IMR-90 (cell line): ENCODE measurements at regions not wholly inside any gene's neighbourhood (a gene's known extent, or its start where the extent isn't known, plus 50 kb on each side); places are given as distances from the start of the nearest gene placed in this dataset.

ENCODE experiments used
- ATAC-seq: fragments of 200-7000 bp; cut with Tn5 transposase; 2 replicates; pipeline ENCODE4 v1.9.1; 2020; ENCODE audit warnings: low read depth, mild to moderate bottlenecking, moderate library complexity
- BruUV-seq: library from RNA; stranded (reverse); fragments of 400-500 nt; replicated peaks from 2 replicates; lab custom pipeline; 2021; lab: Mats Ljungman, UMichigan
- CTCF ChIA-PET: fragments of 300-600 bp; formaldehyde crosslinking; extraction: SDS; loops from one replicate; lab custom pipeline; 2021; ENCODE audit warnings: antibody characterized with exemption; lab: Yijun Ruan, JAX
- POLR2A ChIA-PET: fragments of 300-600 bp; sonication (Branson Sonifier 250); formaldehyde crosslinking; loops from one replicate; lab custom pipeline; 2022; ENCODE audit warnings: antibody characterized with exemption; ENCODE audit not compliant: unreplicated experiment; lab: Charles Lee
- DNase-seq: peaks from one replicate; pipeline ENCODE4 v3.0.0; 2013
- H2AFZ ChIP-seq: replicated peaks from 2 replicates; pipeline ENCODE3; 2013; ENCODE audit warnings: low read length, mild to moderate bottlenecking; ENCODE audit not compliant: poor library complexity
- H2AK5ac ChIP-seq: 2 replicates; pipeline ENCODE4 v1.6.1; 2013; ENCODE audit warnings: low read depth, low read length, inconsistent platforms
- H2AK9ac ChIP-seq: replicated peaks from 2 replicates; pipeline ENCODE3; 2013; ENCODE audit warnings: mild to moderate bottlenecking, low read depth, low read length, moderate library complexity; ENCODE audit not compliant: poor library complexity
- H2BK120ac ChIP-seq: 2 replicates; pipeline ENCODE4 v1.6.1; 2013; ENCODE audit warnings: low read depth, low read length, inconsistent platforms
- H2BK15ac ChIP-seq: 3 replicates; pipeline ENCODE4 v1.6.1; 2013; ENCODE audit warnings: low read depth, low read length, inconsistent platforms
- H2BK20ac ChIP-seq: 2 replicates; pipeline ENCODE4 v1.6.1; 2013; ENCODE audit warnings: low read depth, mild to moderate bottlenecking, inconsistent platforms, low read length, moderate library complexity
- H2BK5ac ChIP-seq: 2 replicates; pipeline ENCODE4 v1.6.1; 2013; ENCODE audit warnings: mild to moderate bottlenecking, low read depth, low read length, inconsistent platforms; ENCODE audit not compliant: poor library complexity, severe bottlenecking
- H3K14ac ChIP-seq: replicated peaks from 2 replicates; pipeline ENCODE4 v1.6.1; 2013; ENCODE audit warnings: low read depth, low read length, inconsistent platforms
- H3K18ac ChIP-seq: 2 replicates; pipeline ENCODE4 v1.6.1; 2013; ENCODE audit warnings: low read depth, low read length, control low read depth
- H3K23ac ChIP-seq: 2 replicates; pipeline ENCODE4 v1.6.1; 2013; ENCODE audit warnings: low read depth, low read length, inconsistent platforms
- H3K27ac ChIP-seq: 2 replicates; pipeline ENCODE4 v1.5.1; 2013; ENCODE audit warnings: mild to moderate bottlenecking, control low read depth, low read length; ENCODE audit not compliant: insufficient read depth
- H3K27me3 ChIP-seq: 2 replicates; pipeline ENCODE4 v1.6.1; 2013; ENCODE audit warnings: low read length; ENCODE audit not compliant: control insufficient read depth, insufficient read depth
- H3K36me3 ChIP-seq: 2 replicates; pipeline ENCODE4 v1.6.1; 2013; ENCODE audit warnings: low read length, mixed read lengths; ENCODE audit not compliant: control insufficient read depth, insufficient read depth
- H3K4ac ChIP-seq: 2 replicates; pipeline ENCODE4 v1.6.1; 2013; ENCODE audit warnings: low read depth, low read length, inconsistent platforms
- H3K4me1 ChIP-seq: 2 replicates; pipeline ENCODE4 v1.6.1; 2013; ENCODE audit warnings: low read length, mixed read lengths; ENCODE audit not compliant: control insufficient read depth, insufficient read depth
- H3K4me2 ChIP-seq: 2 replicates; pipeline ENCODE4 v1.6.1; 2013; ENCODE audit warnings: low read depth, mild to moderate bottlenecking, control low read depth, low read length, moderate library complexity
- H3K4me3 ChIP-seq: 2 replicates; pipeline ENCODE4 v1.5.1; 2013; ENCODE audit warnings: low read depth, mild to moderate bottlenecking, control low read depth, low read length, moderate library complexity; ENCODE audit not compliant: insufficient read depth
- H3K56ac ChIP-seq: 2 replicates; pipeline ENCODE4 v1.6.1; 2013; ENCODE audit warnings: low read length, inconsistent platforms; ENCODE audit not compliant: insufficient read depth; ENCODE audit errors: extremely low read depth
- H3K79me1 ChIP-seq, 2 experiments: 2 replicates each; pipeline ENCODE4 v1.6.1; 2013; ENCODE audit warnings: low read length in 2 of 2, inconsistent platforms in 1 of 2, low read depth in 1 of 2
- H3K9ac ChIP-seq: 2 replicates; pipeline ENCODE4 v1.6.1; 2013; ENCODE audit warnings: low read depth, low read length, control low read depth
- H3K9me1 ChIP-seq: 2 replicates; pipeline ENCODE4 v1.6.1; 2013; ENCODE audit warnings: low read length, inconsistent platforms; ENCODE audit not compliant: insufficient read depth
- H3K9me3 ChIP-seq: 2 replicates; pipeline ENCODE4 v1.6.1; 2013; ENCODE audit warnings: low read length; ENCODE audit not compliant: control insufficient read depth, insufficient read depth
- H4K20me1 ChIP-seq: 2 replicates; pipeline ENCODE4 v1.6.1; 2013; ENCODE audit warnings: low read length, inconsistent platforms; ENCODE audit not compliant: insufficient read depth
- H4K5ac ChIP-seq: 2 replicates; pipeline ENCODE4 v1.6.1; 2013; ENCODE audit warnings: mild to moderate bottlenecking, low read depth, low read length, control low read depth
- H4K8ac ChIP-seq, 2 experiments: 2 replicates each; pipeline ENCODE4 v1.6.1; 2013; ENCODE audit warnings: low read depth in 2 of 2, low read length in 2 of 2, control low read depth in 1 of 2, inconsistent platforms in 1 of 2
- H4K91ac ChIP-seq: 2 replicates; pipeline ENCODE4 v1.6.1; 2013; ENCODE audit warnings: low read depth, low read length, inconsistent platforms; ENCODE audit not compliant: insufficient read depth
- CEBPB ChIP-seq: IDR thresholded peaks from 2 replicates; pipeline ENCODE4 v1.6.1; 2012; ENCODE audit warnings: low read depth, low read length, improper control_type of control experiment
- CHD1 ChIP-seq: IDR thresholded peaks from 2 replicates; pipeline ENCODE4 v1.6.1; 2012; ENCODE audit warnings: low read depth, low read length, improper control_type of control experiment
- FOS ChIP-seq: fragments of 150-350 bp; IDR thresholded peaks from 2 replicates; pipeline ENCODE4 v1.6.1; 2016; ENCODE audit warnings: low read depth, low read length
- MAFK ChIP-seq: IDR thresholded peaks from 2 replicates; pipeline ENCODE4 v1.6.1; 2012; ENCODE audit warnings: low read depth, low read length, improper control_type of control experiment
- MAZ ChIP-seq: IDR thresholded peaks from 2 replicates; pipeline ENCODE4 v1.6.1; 2012; ENCODE audit warnings: low read depth, mild to moderate bottlenecking, low read length, improper control_type of control experiment, moderate library complexity, borderline replicate concordance
- MXI1 ChIP-seq: IDR thresholded peaks from 2 replicates; pipeline ENCODE4 v1.6.1; 2012; ENCODE audit warnings: low read depth, mild to moderate bottlenecking, low read length, moderate library complexity, borderline replicate concordance
- NFE2L2 ChIP-seq: fragments of 150-350 bp; IDR thresholded peaks from 2 replicates; pipeline ENCODE4 v1.6.1; 2016; ENCODE audit warnings: low read depth, mild to moderate bottlenecking, low read length
- POLR2A ChIP-seq: IDR thresholded peaks from 2 replicates; pipeline ENCODE4 v1.6.1; 2012; ENCODE audit warnings: mild to moderate bottlenecking, low read depth, low read length
- RAD21 ChIP-seq: IDR thresholded peaks from 2 replicates; pipeline ENCODE4 v1.6.1; 2012; ENCODE audit warnings: low read length, improper control_type of control experiment
- RCOR1 ChIP-seq: IDR thresholded peaks from 2 replicates; pipeline ENCODE4 v1.6.1; 2012; ENCODE audit warnings: mild to moderate bottlenecking, low read length, improper control_type of control experiment; ENCODE audit not compliant: insufficient replicate concordance
- RFX5 ChIP-seq: IDR thresholded peaks from 2 replicates; pipeline ENCODE4 v1.8.0; 2012; ENCODE audit warnings: low read depth, mild to moderate bottlenecking, low read length, moderate library complexity
- SMC3 ChIP-seq: fragments of 150-350 bp; IDR thresholded peaks from 2 replicates; pipeline ENCODE4 v1.6.1; 2016; ENCODE audit warnings: low read depth, mild to moderate bottlenecking, antibody characterized with exemption, low read length, moderate library complexity
- WGBS, 2 experiments: methylation state at CpG; one replicate each; pipeline versions ENCODE4 v1.1.5 to v1.1.7; 2013; ENCODE audit warnings: missing lambda C conversion rate in 2 of 2; ENCODE audit not compliant: insufficient read length in 1 of 2; ENCODE audit errors: extremely low coverage in 2 of 2; 5-methylcytosine and 5-hydroxymethylcytosine counted together
- dilution Hi-C: fragments of 300-500 bp; cut with HindIII; formaldehyde crosslinking; loops from one replicate; pipeline ENCODE4 v1.14.3; 2018; ENCODE audit warnings: low sequenced_read_pairs; ENCODE audit not compliant: unreplicated experiment
- in situ Hi-C: fragments of 300-500 bp; cut with MboI; formaldehyde crosslinking; loops from 3 replicates; pipeline ENCODE4 v1.14.3; 2019; ENCODE audit warnings: low sequenced_read_pairs, inconsistent platforms, mixed read lengths
- intact Hi-C: fragments of 100-400 bp; cut with micrococcal nuclease; formaldehyde crosslinking; loops from 2 replicates; pipeline ENCODE4 v1.10.0; 2022
- TF ChIP-seq, protein P1 (sequence below): fragments of 150-350 bp; IDR thresholded peaks from 2 replicates; pipeline ENCODE4 v1.6.1; 2016; ENCODE audit warnings: low read depth, mild to moderate bottlenecking, low read length, moderate library complexity, borderline replicate concordance
- TF ChIP-seq, protein P2 (sequence below): fragments of 150-350 bp; IDR thresholded peaks from 2 replicates; pipeline ENCODE4 v1.6.1; 2017; ENCODE audit warnings: mild to moderate bottlenecking, antibody characterized with exemption, low read length, low read depth

DNA sequence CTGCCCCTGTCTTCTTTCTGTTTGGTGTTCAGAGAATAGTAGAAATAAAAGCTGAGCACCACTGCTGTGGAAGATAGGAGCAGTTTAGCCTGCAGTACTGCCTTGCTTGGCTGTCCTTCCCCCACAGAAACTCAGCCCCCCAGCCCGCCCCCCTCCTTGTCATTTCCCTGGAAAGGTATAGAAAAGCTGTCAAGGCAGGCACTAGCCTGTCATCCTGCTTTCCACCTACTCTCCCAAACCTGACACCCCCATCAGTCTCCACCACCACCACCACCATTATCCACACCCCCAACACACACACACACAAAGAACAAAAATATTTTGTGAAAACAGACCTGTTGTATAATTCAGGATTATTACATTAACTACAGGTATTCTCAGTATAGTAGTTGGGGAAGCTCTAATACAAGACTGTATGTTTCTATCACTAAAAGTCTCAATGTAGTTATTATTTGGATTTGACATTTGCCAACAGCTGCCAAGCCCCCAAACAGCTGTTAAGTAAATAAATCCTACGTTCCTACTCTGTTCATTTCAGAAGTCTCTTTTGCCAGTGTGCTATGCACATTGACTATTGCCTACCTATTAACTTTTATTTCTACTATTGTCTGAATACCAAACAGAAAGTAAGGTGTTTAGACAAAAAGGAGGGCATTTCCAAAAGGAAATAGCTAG is 128.8 kb downstream of the CYB561 start:
- Histone ChIP-seq H3K9ac (no peak overlapping the region), H2BK120ac (no peak overlapping the region), H3K4me1 (peaks cover 5% of the 10 kb centered on the region; the same call in 1 of the 2 replicates), H2BK5ac (no peak overlapping the region), H3K27me3 (no peaks in the 10 kb centered on the region), H2BK15ac (no peak overlapping the region), H2AK5ac (no peak overlapping the region), H3K23ac (no peak overlapping the region), H2BK20ac (no peak overlapping the region), H3K9me3 (no peaks in the 10 kb centered on the region), H2AK9ac (no peak overlapping the region), H3K14ac (no peak overlapping the region), H4K5ac (no peak overlapping the region), H4K20me1 (no peaks in the 10 kb centered on the region), H3K56ac (no peak overlapping the region), H4K8ac (no peak overlapping the region), H3K4me3 (no peak overlapping the region), H3K36me3 (peaks cover 31% of the 10 kb centered on the region), H3K4ac (no peak overlapping the region), H3K18ac (no peak overlapping the region), H3K9me1 (no peaks in the 10 kb centered on the region; the same call in 1 of the 2 replicates), H3K27ac (no peak overlapping the region), H2AFZ (no peak overlapping the region), H3K79me1 (peaks cover 10 to 12% of the 10 kb centered on the region in 2 experiments; a peak in 3 of 4 replicates), H4K91ac (no peak overlapping the region), H3K4me2 (no peak overlapping the region)
- ATAC-seq (no peak), DNase-seq (no peak)
- no peak for TF ChIP-seq MXI1
- TF ChIP-seq MAZ: no peak
- no peak for TF ChIP-seq RFX5
- TF ChIP-seq SMC3: no peak
- TF ChIP-seq, protein P1, sequence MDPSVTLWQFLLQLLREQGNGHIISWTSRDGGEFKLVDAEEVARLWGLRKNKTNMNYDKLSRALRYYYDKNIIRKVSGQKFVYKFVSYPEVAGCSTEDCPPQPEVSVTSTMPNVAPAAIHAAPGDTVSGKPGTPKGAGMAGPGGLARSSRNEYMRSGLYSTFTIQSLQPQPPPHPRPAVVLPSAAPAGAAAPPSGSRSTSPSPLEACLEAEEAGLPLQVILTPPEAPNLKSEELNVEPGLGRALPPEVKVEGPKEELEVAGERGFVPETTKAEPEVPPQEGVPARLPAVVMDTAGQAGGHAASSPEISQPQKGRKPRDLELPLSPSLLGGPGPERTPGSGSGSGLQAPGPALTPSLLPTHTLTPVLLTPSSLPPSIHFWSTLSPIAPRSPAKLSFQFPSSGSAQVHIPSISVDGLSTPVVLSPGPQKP: no peak
- no peak for TF ChIP-seq NFE2L2
- no peak for TF ChIP-seq MAFK
- TF ChIP-seq, protein P2, sequence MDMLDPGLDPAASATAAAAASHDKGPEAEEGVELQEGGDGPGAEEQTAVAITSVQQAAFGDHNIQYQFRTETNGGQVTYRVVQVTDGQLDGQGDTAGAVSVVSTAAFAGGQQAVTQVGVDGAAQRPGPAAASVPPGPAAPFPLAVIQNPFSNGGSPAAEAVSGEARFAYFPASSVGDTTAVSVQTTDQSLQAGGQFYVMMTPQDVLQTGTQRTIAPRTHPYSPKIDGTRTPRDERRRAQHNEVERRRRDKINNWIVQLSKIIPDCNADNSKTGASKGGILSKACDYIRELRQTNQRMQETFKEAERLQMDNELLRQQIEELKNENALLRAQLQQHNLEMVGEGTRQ: no peak
- TF ChIP-seq CEBPB: no peak
- TF ChIP-seq FOS: no peak
- TF ChIP-seq RCOR1: no peak
- no peak for TF ChIP-seq POLR2A
- TF ChIP-seq CHD1: no peak
- TF ChIP-seq RAD21: no peak
- dilution Hi-C loops (no loop called here), in situ Hi-C loops (no loop called here), intact Hi-C loops (no loop called here)
- no TSS peak for BruUV-seq
- ChIA-PET CTCF (interaction anchor here (0.6 kb wide), 1 partner anchor 509 kb away, joined by 3 read pairs; no protein-coding TSS in a partner anchor), POLR2A (no interaction called here)
- WGBS, 2 experiments: no CpG with 5 or more reads among the region's 2 CpGs
